H9 (cell line): ENCODE measurements at regions not wholly inside any gene's neighbourhood (a gene's known extent, or its start where the extent isn't known, plus 50 kb on each side); places are given as distances from the start of the nearest gene placed in this dataset.

Source experiments
- DNase-seq: peaks from one replicate; pipeline ENCODE4 v3.0.0-alpha.2; 2017
- H2AFZ ChIP-seq: one replicate; pipeline ENCODE4 v1.6.1; 2013; ENCODE audit warnings: mild to moderate bottlenecking, low read length, control low read depth, moderate library complexity
- H2AK5ac ChIP-seq: 2 replicates; pipeline ENCODE4 v1.6.1; 2013; ENCODE audit warnings: low read length, control low read depth, mixed read lengths; ENCODE audit not compliant: insufficient read length
- H2BK120ac ChIP-seq: one replicate; pipeline ENCODE4 v1.6.1; 2013; ENCODE audit warnings: low read depth, mild to moderate bottlenecking, low read length, control low read depth, inconsistent platforms; ENCODE audit not compliant: poor library complexity, severe bottlenecking
- H2BK12ac ChIP-seq: 2 replicates; pipeline ENCODE4 v1.6.1; 2013; ENCODE audit warnings: low read length, control low read depth, mixed read lengths, low read depth; ENCODE audit not compliant: insufficient read length
- H2BK15ac ChIP-seq: 2 replicates; pipeline ENCODE4 v1.6.1; 2013; ENCODE audit warnings: low read depth, low read length, control low read depth
- H2BK20ac ChIP-seq: one replicate; pipeline ENCODE4 v1.6.1; 2013; ENCODE audit warnings: low read depth, mild to moderate bottlenecking, low read length, control low read depth, inconsistent platforms; ENCODE audit not compliant: poor library complexity, severe bottlenecking
- H2BK5ac ChIP-seq: 2 replicates; pipeline ENCODE4 v1.6.1; 2013; ENCODE audit warnings: low read length, control low read depth, mixed read lengths; ENCODE audit not compliant: insufficient read length
- H3K14ac ChIP-seq: 2 replicates; pipeline ENCODE4 v1.6.1; 2013; ENCODE audit warnings: low read length, control low read depth; ENCODE audit not compliant: insufficient read depth
- H3K18ac ChIP-seq: 2 replicates; pipeline ENCODE4 v1.6.1; 2013; ENCODE audit warnings: low read depth, mild to moderate bottlenecking, mixed read lengths, low read length, control low read depth; ENCODE audit not compliant: insufficient read length
- H3K23ac ChIP-seq: 2 replicates; pipeline ENCODE4 v1.6.1; 2013; ENCODE audit warnings: low read length, control low read depth, mixed read lengths, low read depth; ENCODE audit not compliant: insufficient read length
- H3K23me2 ChIP-seq: 2 replicates; pipeline ENCODE4 v1.6.1; 2013; ENCODE audit warnings: low read depth, mild to moderate bottlenecking, mixed read lengths, low read length, control low read depth; ENCODE audit not compliant: insufficient read length, poor library complexity, severe bottlenecking
- H3K27ac ChIP-seq: 2 replicates; pipeline ENCODE4 v1.5.1; 2013; ENCODE audit warnings: low read length, control low read depth, mixed read lengths, low read depth; ENCODE audit not compliant: insufficient read length
- H3K27me3 ChIP-seq: 2 replicates; pipeline ENCODE4 v1.6.1; 2013; ENCODE audit warnings: low read length, control low read depth, inconsistent platforms; ENCODE audit not compliant: insufficient read depth
- H3K4ac ChIP-seq: 2 replicates; pipeline ENCODE4 v1.6.1; 2013; ENCODE audit warnings: low read depth, mild to moderate bottlenecking, control low read depth, inconsistent platforms, low read length, moderate library complexity
- H3K4me1 ChIP-seq: 2 replicates; pipeline ENCODE4 v1.6.1; 2013; ENCODE audit warnings: low read length, control low read depth, inconsistent platforms; ENCODE audit not compliant: insufficient read depth
- H3K4me2 ChIP-seq: 2 replicates; pipeline ENCODE4 v1.6.1; 2013; ENCODE audit warnings: low read length, control low read depth, mixed read lengths; ENCODE audit not compliant: insufficient read length, insufficient read depth
- H3K56ac ChIP-seq: 2 replicates; pipeline ENCODE4 v1.6.1; 2013; ENCODE audit warnings: low read depth, mild to moderate bottlenecking, mixed read lengths, low read length, control low read depth; ENCODE audit not compliant: insufficient read length
- H3K79me1 ChIP-seq: 2 replicates; pipeline ENCODE4 v1.6.1; 2013; ENCODE audit warnings: low read depth, mild to moderate bottlenecking, moderate library complexity, low read length, control low read depth, inconsistent platforms; ENCODE audit not compliant: insufficient read depth, poor library complexity, severe bottlenecking
- H3K79me2 ChIP-seq: 2 replicates; pipeline ENCODE4 v1.6.1; 2013; ENCODE audit warnings: low read length, control low read depth, inconsistent platforms; ENCODE audit not compliant: insufficient read depth
- H3K9ac ChIP-seq: 2 replicates; pipeline ENCODE4 v1.6.1; 2013; ENCODE audit warnings: low read length, control low read depth, mixed read lengths; ENCODE audit not compliant: insufficient read length; ENCODE audit errors: extremely low read depth
- H3K9me3 ChIP-seq: one replicate; pipeline ENCODE4 v1.6.1; 2013; ENCODE audit warnings: low read depth, low read length, inconsistent platforms; ENCODE audit not compliant: control insufficient read depth
- H3T11ph ChIP-seq: one replicate; pipeline ENCODE4 v1.6.1; 2013; ENCODE audit warnings: mild to moderate bottlenecking, low read length, control low read depth, inconsistent platforms
- H4K20me1 ChIP-seq: one replicate; pipeline ENCODE4 v1.6.1; 2013; ENCODE audit not compliant: control insufficient read depth, insufficient read length, insufficient read depth
- H4K5ac ChIP-seq: 2 replicates; pipeline ENCODE4 v1.6.1; 2013; ENCODE audit warnings: low read depth, mild to moderate bottlenecking, mixed read lengths, low read length, control low read depth; ENCODE audit not compliant: insufficient read length
- H4K8ac ChIP-seq: replicated peaks from 2 replicates; pipeline ENCODE4 v1.6.1; 2013; ENCODE audit warnings: low read length, control low read depth, mixed read lengths, low read depth; ENCODE audit not compliant: insufficient read length
- H4K91ac ChIP-seq: 2 replicates; pipeline ENCODE4 v1.6.1; 2013; ENCODE audit warnings: low read depth, mild to moderate bottlenecking, moderate library complexity, mixed read lengths, low read length, control low read depth; ENCODE audit not compliant: insufficient read length
- H3K27ac Mint-ChIP-seq, 3 experiments: 2 replicates in 2 of 3; 3 replicates in 1 of 3; pipeline ENCODE4 v1.8.0; 2020 to 2021; ENCODE audit warnings: mixed read lengths in 3 of 3, mild to moderate bottlenecking in 1 of 3, moderate library complexity in 1 of 3
- H3K27me3 Mint-ChIP-seq: 2 replicates; pipeline ENCODE4 v1.8.0; 2021; ENCODE audit warnings: low read depth, mild to moderate bottlenecking, moderate library complexity, mixed read lengths
- H3K36me3 Mint-ChIP-seq, 3 experiments: 2 replicates in 2 of 3; 3 replicates in 1 of 3; pipeline ENCODE4 v1.8.0; 2020 to 2021; ENCODE audit warnings: low read depth in 3 of 3, mixed read lengths in 3 of 3; ENCODE audit not compliant: insufficient read depth in 1 of 3
- H3K4me1 Mint-ChIP-seq, 2 experiments: 2 replicates each; pipeline ENCODE4 v1.8.0; 2020; ENCODE audit warnings: mixed read lengths in 2 of 2
- H3K4me3 Mint-ChIP-seq, 2 experiments: 2 replicates in 1 of 2; 3 replicates in 1 of 2; pipeline ENCODE4 v1.8.0; 2020 to 2021; ENCODE audit warnings: mild to moderate bottlenecking in 2 of 2, mixed read lengths in 2 of 2, moderate library complexity in 1 of 2
- H3K9me3 Mint-ChIP-seq, 2 experiments: 2 replicates in 1 of 2; 3 replicates in 1 of 2; pipeline ENCODE4 v1.8.0; 2020; ENCODE audit warnings: mild to moderate bottlenecking in 2 of 2, mixed read lengths in 2 of 2, moderate library complexity in 1 of 2
- WGBS: extraction: QIAGEN DNeasy Blood & Tissue Kit; methylation state at CpG from one replicate; pipeline ENCODE4 v1.1.7; 2013; ENCODE audit warnings: missing lambda C conversion rate, low lambda C conversion rate, mixed read lengths; ENCODE audit not compliant: insufficient read length; ENCODE audit errors: extremely low coverage; 5-methylcytosine and 5-hydroxymethylcytosine counted together
- TF ChIP-seq, protein P1 (sequence below): fragments of 200-600 bp; sonication (generic); conservative IDR thresholded peaks from 3 replicates; pipeline ENCODE4 v1.8.0; 2021; ENCODE audit warnings: antibody characterized with exemption, mild to moderate bottlenecking

- H3K23me2 ChIP-seq, result no peaks in the 10 kb centered on the region
- no peak overlapping the region; a peak in 1 of 7 replicates for H3K27ac Mint-ChIP-seq
- peaks cover 5 to 13% of the 10 kb centered on the region in 2 experiments for H3K4me1 Mint-ChIP-seq
- 0 out of 7 replicates have a peak, but pooled peaks cover 0 to 7% (median 0%) of the 10 kb centered on the region in 3 experiments for H3K36me3 Mint-ChIP-seq
- H3K4me1 ChIP-seq, result no peaks in the 10 kb centered on the region
- H3K27me3 Mint-ChIP-seq, result no peaks in the 10 kb centered on the region
- no peak overlapping the region for H3K56ac ChIP-seq
- H2BK5ac ChIP-seq, result no peak overlapping the region
- no peak overlapping the region for H2BK12ac ChIP-seq
- H3K18ac ChIP-seq, result no peak overlapping the region
- H2AK5ac ChIP-seq, result no peak overlapping the region
- H3K9me3 Mint-ChIP-seq, result no peaks in the 10 kb centered on the region; a peak in 1 of 5 replicates
- H3K14ac ChIP-seq, result no peak overlapping the region
- H4K20me1 ChIP-seq, result no peaks in the 10 kb centered on the region
- DNase-seq, result no peak
- no CpG with 5 or more reads among the region's 4 CpGs for WGBS
- no peak overlapping the region for H3K27ac ChIP-seq
- H3K4ac ChIP-seq, result no peak overlapping the region
- H3K79me2 ChIP-seq, result no peaks in the 10 kb centered on the region
- H3K9me3 ChIP-seq, result no peaks in the 10 kb centered on the region
- no peak overlapping the region for H4K5ac ChIP-seq
- no peak overlapping the region for H2BK120ac ChIP-seq
- TF ChIP-seq, protein P1, sequence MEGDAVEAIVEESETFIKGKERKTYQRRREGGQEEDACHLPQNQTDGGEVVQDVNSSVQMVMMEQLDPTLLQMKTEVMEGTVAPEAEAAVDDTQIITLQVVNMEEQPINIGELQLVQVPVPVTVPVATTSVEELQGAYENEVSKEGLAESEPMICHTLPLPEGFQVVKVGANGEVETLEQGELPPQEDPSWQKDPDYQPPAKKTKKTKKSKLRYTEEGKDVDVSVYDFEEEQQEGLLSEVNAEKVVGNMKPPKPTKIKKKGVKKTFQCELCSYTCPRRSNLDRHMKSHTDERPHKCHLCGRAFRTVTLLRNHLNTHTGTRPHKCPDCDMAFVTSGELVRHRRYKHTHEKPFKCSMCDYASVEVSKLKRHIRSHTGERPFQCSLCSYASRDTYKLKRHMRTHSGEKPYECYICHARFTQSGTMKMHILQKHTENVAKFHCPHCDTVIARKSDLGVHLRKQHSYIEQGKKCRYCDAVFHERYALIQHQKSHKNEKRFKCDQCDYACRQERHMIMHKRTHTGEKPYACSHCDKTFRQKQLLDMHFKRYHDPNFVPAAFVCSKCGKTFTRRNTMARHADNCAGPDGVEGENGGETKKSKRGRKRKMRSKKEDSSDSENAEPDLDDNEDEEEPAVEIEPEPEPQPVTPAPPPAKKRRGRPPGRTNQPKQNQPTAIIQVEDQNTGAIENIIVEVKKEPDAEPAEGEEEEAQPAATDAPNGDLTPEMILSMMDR, result no peak
- no peak overlapping the region for H4K8ac ChIP-seq
- H3T11ph ChIP-seq, result no peak overlapping the region
- no peak overlapping the region for H2BK15ac ChIP-seq
- H3K79me1 ChIP-seq, result no peaks in the 10 kb centered on the region
- no peak overlapping the region for H2BK20ac ChIP-seq
- H3K27me3 ChIP-seq, result no peaks in the 10 kb centered on the region
- no peak overlapping the region for H3K23ac ChIP-seq
- H4K91ac ChIP-seq, result no peak overlapping the region
- H3K4me3 Mint-ChIP-seq, result no peak overlapping the region
- no peak overlapping the region for H2AFZ ChIP-seq
- H3K4me2 ChIP-seq, result no peak overlapping the region
- H3K9ac ChIP-seq, result no peak overlapping the region
Observed at GRCh38 chr13:68254151-68254550, 1024.0 kb upstream of the PCDH9 start.
